Activated gamma-delta T cell treated with Interleukin-2 at 50 U/mL for 16 hours (primary cell): ENCODE measurements at regions not wholly inside any gene's neighbourhood (a gene's known extent, or its start where the extent isn't known, plus 50 kb on each side); places are given as distances from the start of the nearest gene placed in this dataset.

ENCODE experiments used
- DNase-seq: peaks from one replicate; pipeline ENCODE4 v3.0.0-alpha.2; 2020

DNA sequence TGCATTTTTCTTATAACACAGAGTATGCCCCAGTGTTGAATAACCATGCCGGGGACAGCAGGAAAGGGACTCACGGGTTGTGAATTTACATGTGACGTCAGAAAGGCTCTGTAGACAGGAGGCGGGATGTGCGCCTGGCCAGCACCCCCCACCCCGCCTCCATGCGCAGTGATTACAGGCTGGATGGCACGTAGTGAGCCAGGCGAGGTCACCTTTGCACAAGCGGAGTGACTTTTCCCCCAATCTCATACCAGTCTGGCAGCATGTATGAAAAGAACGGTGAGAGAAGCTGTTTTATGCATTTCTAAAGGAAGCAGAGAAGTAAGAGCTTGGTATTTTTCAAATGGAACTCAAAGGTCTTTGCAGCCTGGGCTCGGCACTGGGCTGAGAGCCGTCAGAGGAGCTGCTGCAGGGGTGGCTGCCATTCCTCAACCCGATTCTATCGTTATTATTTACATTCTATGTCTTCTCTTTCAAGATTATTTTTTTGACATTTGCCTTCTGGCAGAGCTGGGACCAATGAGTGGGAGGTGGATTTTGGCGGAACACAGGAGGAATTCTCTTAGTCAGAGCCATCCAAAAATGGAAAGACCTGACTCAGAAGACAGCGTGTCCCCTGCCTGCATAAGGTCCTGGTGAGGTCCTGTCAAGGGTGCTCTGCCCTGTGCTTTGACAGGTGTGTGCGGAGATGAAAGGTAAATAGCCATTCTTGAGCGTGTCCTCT lies 115.6 kb upstream of the SLC45A1 start:
- no peak for DNase-seq

DNA sequence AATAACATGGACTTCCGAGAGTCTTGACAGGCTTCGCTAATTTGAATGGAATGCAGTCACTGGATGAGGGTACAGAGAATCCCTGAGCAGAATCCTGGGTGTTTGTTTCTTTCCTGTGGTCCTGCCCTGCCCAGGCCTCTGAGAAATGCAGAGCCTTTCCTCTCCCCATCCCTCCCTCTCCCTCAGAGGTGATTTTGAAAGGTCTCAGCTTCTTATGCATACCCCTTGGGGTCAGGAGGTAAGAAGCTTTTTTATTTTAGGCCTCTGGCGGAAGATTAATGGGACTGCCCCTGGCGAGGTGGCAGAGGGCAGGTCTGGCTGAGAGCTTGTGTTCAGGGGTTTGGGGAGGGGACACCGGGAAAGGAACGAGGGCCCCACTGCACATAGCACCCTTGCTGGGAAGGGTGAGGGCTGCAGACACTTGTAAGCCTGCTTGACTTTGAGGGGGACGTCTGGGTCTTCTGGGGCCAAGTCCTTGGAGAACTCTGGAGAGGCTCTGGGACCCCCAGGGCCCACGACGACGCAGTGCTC lies 116.5 kb upstream of the SLC45A1 start:
- no peak for DNase-seq

GRCh38 chr1:8200317-8201115 lies 117.4 kb upstream of the SLC45A1 start:
- DNase-seq, result no peak

DNA sequence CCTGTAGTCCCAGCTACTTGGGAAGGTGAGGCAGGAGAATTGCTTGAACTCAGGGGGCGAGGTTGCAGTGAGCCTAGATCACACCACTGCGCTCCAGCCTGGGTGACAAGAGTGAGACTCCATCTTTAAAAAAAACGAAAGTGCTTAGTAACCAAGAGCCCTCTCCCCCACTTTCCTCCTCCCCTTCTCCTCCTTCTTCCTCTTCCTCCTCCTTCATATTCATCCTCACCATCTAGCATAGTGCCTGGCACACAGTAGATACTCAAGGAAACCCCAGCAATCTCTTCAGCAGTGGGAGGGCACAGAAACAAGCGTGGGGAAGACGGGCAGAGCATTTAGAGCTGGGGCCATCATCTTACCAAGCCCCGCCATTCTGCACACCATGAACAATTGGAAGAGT lies 119.4 kb upstream of the SLC45A1 start:
- DNase-seq, result no peak

- DNase-seq, result no peak
Observed at GRCh38 chr1:8197493-8198282, 120.2 kb upstream of the SLC45A1 start.

- DNase-seq, result no peak
Observed at GRCh38 chr1:8194481-8195227, 123.3 kb upstream of the SLC45A1 start.

DNA sequence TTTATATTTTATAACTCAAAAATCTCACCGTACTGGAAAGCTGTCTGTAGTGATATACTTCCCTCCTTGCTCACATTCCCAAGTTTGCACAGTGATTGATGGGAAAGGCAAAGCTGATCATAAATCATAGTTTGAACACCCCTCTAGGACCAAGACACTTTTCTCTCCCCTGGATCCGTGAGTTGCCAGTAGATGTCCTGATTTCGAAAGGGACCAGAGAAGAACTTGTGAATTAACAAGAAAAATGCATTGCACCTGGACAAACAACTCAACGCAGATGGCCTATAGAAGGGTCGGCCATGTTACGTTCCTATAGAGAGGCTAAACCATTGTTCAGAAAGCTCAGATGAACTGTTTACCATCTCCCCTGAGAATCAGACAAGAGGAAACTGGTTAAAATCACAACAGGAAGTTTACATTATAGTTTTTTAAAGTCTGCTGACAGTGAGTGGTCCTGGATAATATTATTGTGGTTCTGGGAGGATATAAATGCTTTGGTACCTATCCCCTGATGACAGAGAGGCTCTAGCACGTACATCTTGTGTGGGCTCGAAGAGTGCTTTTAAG lies 124.0 kb upstream of the SLC45A1 start:
- DNase-seq, result no peak

DNA sequence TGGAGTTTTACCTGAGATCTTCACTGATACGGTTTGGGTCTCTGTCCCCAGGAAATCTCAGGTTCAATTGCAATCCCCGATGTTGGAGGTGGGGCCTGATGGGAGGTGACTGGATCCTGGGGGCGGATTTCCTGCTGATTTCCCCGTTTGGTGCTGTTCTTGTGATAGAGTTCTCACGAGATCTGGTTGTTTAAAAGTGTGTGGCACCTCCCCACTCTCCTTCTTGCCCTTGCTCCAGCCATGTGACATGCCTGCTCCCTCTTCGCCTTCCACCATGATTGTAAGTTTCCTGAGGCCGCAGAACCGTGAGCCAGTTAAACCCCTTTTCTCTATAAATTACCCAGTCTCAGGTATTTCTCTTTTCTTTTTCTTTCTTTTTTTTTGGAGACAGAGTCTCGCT lies 126.4 kb upstream of the SLC45A1 start:
- no peak for DNase-seq

DNA sequence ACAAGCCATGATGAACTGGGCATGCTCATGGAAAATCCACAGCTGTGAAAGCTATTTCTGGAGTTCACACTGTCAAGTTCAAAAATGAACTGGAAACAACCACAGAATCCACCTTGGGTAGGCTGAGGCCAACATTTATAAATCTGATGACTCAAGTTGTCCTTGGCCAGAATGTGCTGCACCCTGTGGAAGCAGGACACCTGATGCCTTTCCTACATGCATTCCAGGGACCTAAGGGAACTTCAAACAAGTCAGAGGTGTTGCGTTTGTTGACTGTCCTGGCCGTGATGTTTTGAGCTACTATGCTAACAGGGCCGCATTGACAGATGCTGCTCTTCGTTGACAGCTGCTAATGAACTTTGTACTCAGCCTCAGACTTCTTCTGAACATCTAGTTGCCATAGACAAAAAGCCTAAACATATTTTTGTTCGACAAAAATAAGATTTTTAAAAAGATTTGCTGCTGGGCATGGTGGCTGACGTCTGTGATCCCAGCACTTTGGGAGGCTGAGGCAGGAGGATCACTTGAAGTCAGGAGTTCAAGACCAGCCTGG lies 127.9 kb upstream of the SLC45A1 start:
- no peak for DNase-seq

GRCh38 chr1:8185400-8185799 lies 132.5 kb upstream of the SLC45A1 start:
- DNase-seq, result no peak

GRCh38 chr1:8184301-8184700 lies 133.6 kb upstream of the SLC45A1 start:
- no peak for DNase-seq

GRCh38 chr1:8182034-8182761 lies 135.7 kb upstream of the SLC45A1 start:
- DNase-seq, result peak; percentile 22

DNA sequence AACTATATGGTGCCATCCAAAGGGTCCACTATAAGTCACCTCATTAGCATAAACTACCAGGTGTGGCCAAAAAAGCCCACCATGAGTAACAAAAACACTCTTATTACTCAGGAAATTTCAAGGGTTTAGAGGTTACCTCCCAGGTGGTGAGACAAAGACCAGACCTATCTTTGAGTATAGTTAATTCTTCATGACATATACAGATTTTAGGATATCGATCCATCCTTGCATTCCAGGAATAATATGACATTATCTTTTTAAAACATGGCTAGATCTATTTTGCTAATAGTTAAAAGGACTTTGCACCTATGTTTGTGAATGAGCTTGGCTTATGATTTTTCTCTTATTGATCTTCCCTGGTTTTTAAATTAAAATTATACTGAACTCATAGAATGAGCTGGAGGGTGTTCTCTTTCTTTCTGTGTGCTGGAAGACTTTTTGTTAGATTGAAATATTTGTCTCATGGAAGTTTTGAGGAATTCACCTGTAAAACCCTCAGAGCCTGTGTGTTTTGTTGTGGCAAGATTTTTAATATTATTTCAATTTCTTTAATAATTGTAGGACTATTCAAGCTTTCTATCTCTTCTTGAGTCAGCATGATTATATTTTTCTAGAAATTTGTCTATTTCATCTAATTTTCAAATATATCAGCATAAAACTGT lies 138.7 kb upstream of the SLC45A1 start:
- DNase-seq, result no peak

DNA sequence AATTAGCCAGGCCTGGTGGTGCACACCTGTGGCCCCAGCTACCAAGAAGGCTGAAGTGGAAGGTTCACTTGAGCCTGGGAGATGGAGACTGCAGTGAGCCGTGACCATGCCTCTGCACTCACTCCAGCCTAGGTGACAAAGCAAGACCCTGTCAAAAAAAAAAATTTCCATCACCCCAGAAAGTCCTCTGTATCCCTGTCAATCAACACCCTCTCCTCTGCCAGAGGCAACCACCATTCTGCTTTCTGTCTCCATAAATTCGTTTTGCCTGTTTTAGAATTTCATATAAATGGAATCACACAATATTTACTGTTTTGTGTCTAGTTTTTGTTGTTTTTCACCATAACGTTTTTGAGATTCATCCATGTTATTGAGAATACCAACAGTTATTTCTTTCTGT lies 141.6 kb upstream of the SLC45A1 start:
- no peak for DNase-seq

DNA sequence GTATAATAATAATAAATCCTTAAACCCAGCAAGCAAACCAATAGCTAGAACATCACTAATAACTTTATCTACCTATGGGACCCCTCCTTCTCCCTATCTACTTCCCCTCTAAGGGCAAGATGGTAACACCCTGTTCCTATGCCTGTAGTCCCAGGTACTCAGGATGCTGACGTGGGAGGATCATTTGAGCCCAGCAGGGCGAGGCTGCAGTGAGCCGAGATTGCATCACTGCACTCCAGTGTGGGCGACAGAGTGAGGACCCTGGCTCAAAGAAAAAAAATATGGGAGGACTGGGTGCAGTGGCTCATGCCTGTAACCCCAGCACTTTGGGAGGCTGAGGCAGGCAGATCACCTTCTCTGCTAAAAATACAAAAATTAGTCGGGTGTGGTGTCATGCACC lies 143.1 kb upstream of the SLC45A1 start:
- DNase-seq, result no peak

DNA sequence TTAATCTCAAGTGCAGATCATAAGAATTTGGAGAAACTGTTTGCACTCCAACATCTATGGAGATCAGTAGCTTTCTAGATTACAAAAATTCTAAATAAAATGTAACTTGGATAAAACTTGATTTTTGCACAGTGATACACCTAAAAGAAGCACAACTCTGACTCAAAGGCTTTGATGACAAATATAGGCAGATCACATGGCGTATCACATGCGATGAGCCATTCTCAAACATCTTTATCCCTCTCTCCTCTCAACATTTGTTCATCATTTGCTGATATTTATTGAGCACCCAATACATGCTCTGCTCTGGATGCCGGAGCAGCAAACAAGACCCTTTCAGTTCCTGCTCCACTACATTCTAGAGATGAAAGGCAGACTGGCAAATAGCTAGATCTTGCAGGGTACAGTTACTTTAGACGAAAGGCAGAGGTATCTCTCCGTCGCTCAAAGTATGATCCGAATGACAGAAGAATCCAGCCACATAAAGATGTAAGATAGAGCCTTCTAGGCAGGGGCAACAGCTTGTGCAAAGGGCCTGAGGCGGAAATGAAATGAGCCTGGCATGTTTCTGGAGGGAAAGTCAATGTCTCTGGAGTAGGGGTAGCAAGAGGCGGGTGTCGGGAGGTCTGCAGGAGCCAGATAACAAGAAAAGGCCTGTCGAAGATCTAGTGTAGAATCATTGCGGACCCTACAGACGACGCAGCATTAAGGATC lies 145.8 kb upstream of the ERRFI1 start:
- no peak for DNase-seq

DNA sequence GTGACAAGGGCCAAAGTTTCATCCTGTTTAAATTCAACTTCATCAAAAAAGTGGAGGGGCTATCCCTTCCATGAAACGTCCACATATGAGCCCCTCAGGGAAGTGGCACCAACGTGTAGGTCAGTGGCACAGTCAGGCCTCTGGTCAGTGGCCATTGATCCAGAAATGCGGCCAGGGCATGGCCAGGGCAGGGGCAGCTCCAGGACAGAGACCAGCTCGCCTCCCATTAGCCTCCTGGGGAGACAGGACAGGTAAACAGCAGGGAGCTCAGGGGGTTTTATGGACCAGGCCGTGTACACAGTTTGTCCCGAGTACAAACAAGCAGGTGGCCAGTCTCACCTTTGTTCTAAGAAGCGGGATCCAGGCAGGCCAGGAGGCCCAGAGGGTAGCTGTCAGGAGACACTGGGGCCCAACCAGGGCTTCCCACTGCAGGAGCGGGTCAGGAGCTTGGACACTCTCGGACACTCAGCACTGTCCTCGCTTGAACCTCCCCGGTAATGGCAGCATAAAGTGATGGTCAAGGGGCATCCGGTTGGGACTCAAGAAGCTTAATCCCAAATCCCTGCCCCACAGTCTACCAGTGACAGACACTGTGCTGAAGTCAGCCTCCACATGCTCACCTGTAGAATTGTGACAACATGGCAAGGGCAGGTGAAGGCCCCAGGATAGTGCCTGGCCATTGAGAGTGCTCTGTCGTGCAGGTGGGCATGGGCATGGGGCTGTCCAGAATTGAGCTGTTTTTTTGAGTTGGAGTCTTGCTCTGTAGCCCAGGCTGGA lies 144.1 kb upstream of the ERRFI1 start:
- DNase-seq, result no peak

DNA sequence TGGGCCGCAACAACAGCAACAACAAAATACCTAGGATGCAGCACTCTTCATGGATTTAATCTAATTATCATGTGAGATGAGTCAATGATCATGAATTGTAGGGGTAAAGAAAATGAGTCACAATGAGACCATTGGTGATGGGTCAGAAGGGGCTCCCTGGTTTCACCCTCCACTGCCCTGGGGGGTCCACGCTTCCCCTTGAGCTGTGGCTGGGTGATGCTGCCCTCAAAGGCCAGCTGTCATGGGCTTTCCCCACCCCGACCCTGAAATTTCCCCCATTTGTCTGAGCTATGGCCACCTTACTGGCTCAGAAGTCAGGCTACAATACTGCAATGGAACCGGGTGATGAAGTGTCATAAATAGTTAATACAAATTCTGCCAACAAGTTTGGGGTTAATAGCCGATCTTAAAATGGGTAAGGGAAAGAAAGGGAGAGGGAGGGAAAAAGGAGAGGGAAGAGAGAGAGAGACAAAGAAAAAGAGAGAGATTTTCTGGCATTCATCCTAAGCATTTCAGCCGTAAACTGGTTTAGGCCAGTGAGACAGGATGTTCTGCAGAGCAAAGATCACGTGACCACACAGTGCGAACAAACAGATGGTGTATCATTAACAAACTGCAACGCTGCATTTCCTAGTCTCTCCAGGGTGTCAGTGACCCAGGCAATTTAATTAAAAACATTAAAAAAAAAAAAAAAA lies 143.4 kb upstream of the ERRFI1 start:
- DNase-seq, result peak; percentile 52

DNA sequence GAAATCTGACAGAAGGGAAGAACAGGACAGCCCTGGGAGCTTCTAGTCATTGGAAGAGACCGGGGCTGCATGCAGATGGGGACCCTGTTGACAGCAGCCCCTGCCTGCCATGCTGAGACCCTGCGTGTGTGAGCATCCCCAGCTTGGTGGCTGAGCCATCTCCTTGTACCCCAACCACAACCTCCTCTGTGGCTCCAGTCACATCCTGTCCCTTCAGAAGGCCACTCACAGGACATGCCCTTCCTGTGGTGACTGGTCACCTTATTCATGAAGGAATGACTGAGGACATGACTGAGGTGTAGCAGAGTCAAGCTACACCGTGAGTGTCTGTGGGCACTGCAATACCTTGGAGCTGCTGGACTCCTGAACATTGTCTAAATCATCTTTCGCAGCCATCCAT lies 141.8 kb upstream of the ERRFI1 start:
- no peak for DNase-seq
